T47D (cell line): ENCODE measurements at regions not wholly inside any gene's neighbourhood (a gene's known extent, or its start where the extent isn't known, plus 50 kb on each side); places are given as distances from the start of the nearest gene placed in this dataset.
"Not testable (repeated sequence)": the region's sequence is repeated elsewhere in the genome, so short reads cannot be mapped to it uniquely, and the experiment has no call there.

Experiments used
- DNase-seq, 2 experiments: peaks; one replicate each; pipeline versions ENCODE4 v3.0.0 to v3.0.0-alpha.2; 2011 to 2012; ENCODE audit warnings: low read depth in 1 of 2, low spot score in 1 of 2
- JUND ChIP-seq: IDR thresholded peaks from 2 replicates; pipeline ENCODE4 v1.6.1; 2012; ENCODE audit warnings: low read depth
- in situ Hi-C: cut with HindIII; loops from 2 replicates; pipeline ENCODE4 v1.10.0; 2016; ENCODE audit warnings: low sequenced_read_pairs, low pct_unique_long_range_greater_than_20kb

- no peak for TF ChIP-seq JUND
- in situ Hi-C loops, result no loop called here
- no peak for DNase-seq
These were observed 109.3 kb upstream of the MTHFD1L start for GRCh38 chr6:150756173-150756572.

GRCh38 chr6:150757807-150758206, 107.7 kb upstream of the MTHFD1L start:
- in situ Hi-C loops, DNase-seq: not testable (repeated sequence)

- no peak for DNase-seq
- TF ChIP-seq JUND, result no peak
- in situ Hi-C loops, result no loop called here
These were observed 106.0 kb upstream of the MTHFD1L start for GRCh38 chr6:150759483-150759882.

GRCh38 chr6:150761771-150762170, 103.7 kb upstream of the MTHFD1L start:
- no peak for TF ChIP-seq JUND
- DNase-seq, result no peak
- in situ Hi-C loops, result no loop called here

GRCh38 chr6:150764334-150765066, 101.0 kb upstream of the MTHFD1L start:
- in situ Hi-C loops, result no loop called here
- TF ChIP-seq JUND, result no peak
- no peak for DNase-seq

GRCh38 chr6:150765067-150765764, 100.3 kb upstream of the MTHFD1L start:
- no peak for DNase-seq
- in situ Hi-C loops, result no loop called here
- no peak for TF ChIP-seq JUND

- no peak for TF ChIP-seq JUND
- no peak for DNase-seq
- in situ Hi-C loops, result no loop called here
These were observed 99.1 kb upstream of the MTHFD1L start for GRCh38 chr6:150766201-150766997.

GRCh38 chr6:150767161-150767560, 98.3 kb upstream of the MTHFD1L start:
- DNase-seq, result no peak
- no peak for TF ChIP-seq JUND
- in situ Hi-C loops, result no loop called here

GRCh38 chr6:150767571-150768018, 97.9 kb upstream of the MTHFD1L start:
- TF ChIP-seq JUND, result no peak
- in situ Hi-C loops, result no loop called here
- peak in 1 of 2 experiments; percentile 66 for DNase-seq

- no peak for DNase-seq
- in situ Hi-C loops, result no loop called here
- TF ChIP-seq JUND, result no peak
These were observed 94.9 kb upstream of the MTHFD1L start for GRCh38 chr6:150770637-150771036.

GRCh38 chr6:150773969-150774368, 91.5 kb upstream of the MTHFD1L start:
- in situ Hi-C loops, result no loop called here
- DNase-seq, result no peak
- TF ChIP-seq JUND, result no peak

- in situ Hi-C loops, result no loop called here
- TF ChIP-seq JUND, result no peak
- no peak for DNase-seq
These were observed 89.9 kb upstream of the MTHFD1L start for GRCh38 chr6:150775415-150776203.
